ENCODE measurements at regions not wholly inside any gene's neighbourhood (a gene's known extent, or its start where the extent isn't known, plus 50 kb on each side); places are given as distances from the start of the nearest gene placed in this dataset.

- H3K14ac ChIP-seq (ENCODE audit: insufficient read depth, low read length) = no peak overlapping the region
- no peak overlapping the region for H4K5ac ChIP-seq (ENCODE audit: insufficient read length, low read depth, low read length)
- no peak overlapping the region for H3K9ac ChIP-seq (ENCODE audit: extremely low read depth, insufficient read length, low read length)
- H3T11ph ChIP-seq (ENCODE audit: low read length) = no peak overlapping the region
- no peaks in the 10 kb centered on the region for H3K79me2 ChIP-seq (ENCODE audit: insufficient read depth, low read length)
- H3K23me2 ChIP-seq (ENCODE audit: insufficient read length, low read depth, low read length, poor library complexity, severe bottlenecking) = no peaks in the 10 kb centered on the region
- no peak overlapping the region for H3K23ac ChIP-seq (ENCODE audit: insufficient read length, low read depth, low read length)
- H3K56ac ChIP-seq (ENCODE audit: insufficient read length, low read depth, low read length) = no peak overlapping the region
- no peak overlapping the region for H2BK12ac ChIP-seq (ENCODE audit: insufficient read length, low read depth, low read length)
- Mint-ChIP-seq H3K27ac (no peak overlapping the region), H3K27me3 (ENCODE audit: low read depth) (peaks cover 2% of the 10 kb centered on the region), H3K36me3 (ENCODE audit: insufficient read depth in 1 of 3, low read depth in 3 of 3) (0 out of 7 replicates have a peak, but pooled peaks cover 0 to under 1% (median 0%) of the 10 kb centered on the region in 3 experiments), H3K9me3 (peaks cover 3 to 4% of the 10 kb centered on the region in 2 experiments; a peak in 3 of 5 replicates), H3K4me3 (no peak overlapping the region), H3K4me1 (0 out of 4 replicates have a peak, but pooled peaks cover 0 to 2% of the 10 kb centered on the region in 2 experiments)
- no peak for DNase-seq
- TF ChIP-seq, protein P1, sequence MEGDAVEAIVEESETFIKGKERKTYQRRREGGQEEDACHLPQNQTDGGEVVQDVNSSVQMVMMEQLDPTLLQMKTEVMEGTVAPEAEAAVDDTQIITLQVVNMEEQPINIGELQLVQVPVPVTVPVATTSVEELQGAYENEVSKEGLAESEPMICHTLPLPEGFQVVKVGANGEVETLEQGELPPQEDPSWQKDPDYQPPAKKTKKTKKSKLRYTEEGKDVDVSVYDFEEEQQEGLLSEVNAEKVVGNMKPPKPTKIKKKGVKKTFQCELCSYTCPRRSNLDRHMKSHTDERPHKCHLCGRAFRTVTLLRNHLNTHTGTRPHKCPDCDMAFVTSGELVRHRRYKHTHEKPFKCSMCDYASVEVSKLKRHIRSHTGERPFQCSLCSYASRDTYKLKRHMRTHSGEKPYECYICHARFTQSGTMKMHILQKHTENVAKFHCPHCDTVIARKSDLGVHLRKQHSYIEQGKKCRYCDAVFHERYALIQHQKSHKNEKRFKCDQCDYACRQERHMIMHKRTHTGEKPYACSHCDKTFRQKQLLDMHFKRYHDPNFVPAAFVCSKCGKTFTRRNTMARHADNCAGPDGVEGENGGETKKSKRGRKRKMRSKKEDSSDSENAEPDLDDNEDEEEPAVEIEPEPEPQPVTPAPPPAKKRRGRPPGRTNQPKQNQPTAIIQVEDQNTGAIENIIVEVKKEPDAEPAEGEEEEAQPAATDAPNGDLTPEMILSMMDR (conservative IDR thresholded peaks at IDR 0.05) = no peak
- H3K27ac ChIP-seq (ENCODE audit: insufficient read length, low read depth, low read length) = no peak overlapping the region
- no peak overlapping the region for H4K91ac ChIP-seq (ENCODE audit: insufficient read length, low read depth, low read length)
- no CpG with 5 or more reads among the region's 2 CpGs for WGBS (ENCODE audit: extremely low coverage, insufficient read length, low lambda C conversion rate)
- no peaks in the 10 kb centered on the region for H3K27me3 ChIP-seq (ENCODE audit: insufficient read depth, low read length)
- no peak overlapping the region for H2AFZ ChIP-seq (ENCODE audit: low read length)
- H2BK120ac ChIP-seq (ENCODE audit: low read depth, low read length, poor library complexity, severe bottlenecking) = no peak overlapping the region
- H3K18ac ChIP-seq (ENCODE audit: insufficient read length, low read depth, low read length) = no peak overlapping the region
- no peak overlapping the region for H2BK15ac ChIP-seq (ENCODE audit: low read depth, low read length)
- no peak overlapping the region for H2BK5ac ChIP-seq (ENCODE audit: insufficient read length, low read length)
- no peak overlapping the region for H3K4ac ChIP-seq (ENCODE audit: low read depth, low read length)
- no peaks in the 10 kb centered on the region for H4K20me1 ChIP-seq (ENCODE audit: control insufficient read depth, insufficient read depth, insufficient read length)
- H2BK20ac ChIP-seq (ENCODE audit: low read depth, low read length, poor library complexity, severe bottlenecking) = no peak overlapping the region
- H2AK5ac ChIP-seq (ENCODE audit: insufficient read length, low read length) = no peak overlapping the region
- H4K8ac ChIP-seq (replicated peaks; ENCODE audit: insufficient read length, low read depth, low read length) = no peak overlapping the region
- H3K79me1 ChIP-seq (ENCODE audit: insufficient read depth, low read depth, low read length, poor library complexity, severe bottlenecking) = no peaks in the 10 kb centered on the region
- H3K4me1 ChIP-seq (ENCODE audit: insufficient read depth, low read length) = no peaks in the 10 kb centered on the region
- H3K4me2 ChIP-seq (ENCODE audit: insufficient read depth, insufficient read length, low read length) = no peak overlapping the region
- H3K9me3 ChIP-seq (ENCODE audit: control insufficient read depth, low read depth, low read length) = no peaks in the 10 kb centered on the region
These were observed 436.3 kb upstream of the RUNX1 start for GRCh38 chr21:35485364-35485763.

Measured in H9 (cell line).